GM19463 (cell line): ENCODE measurements at regions not wholly inside any gene's neighbourhood (a gene's known extent, or its start where the extent isn't known, plus 50 kb on each side); places are given as distances from the start of the nearest gene placed in this dataset.

Experiments used
- ATAC-seq: cut with Tn5 transposase; IDR thresholded peaks from one replicate; pipeline ENCODE4 v1.9.1; 2021; ENCODE audit warnings: mild to moderate bottlenecking, moderate library complexity; ENCODE audit not compliant: unreplicated experiment

GRCh38 chr5:97914483-97914882 is 731.4 kb upstream of the RIOK2 start:
- ATAC-seq = no peak

DNA sequence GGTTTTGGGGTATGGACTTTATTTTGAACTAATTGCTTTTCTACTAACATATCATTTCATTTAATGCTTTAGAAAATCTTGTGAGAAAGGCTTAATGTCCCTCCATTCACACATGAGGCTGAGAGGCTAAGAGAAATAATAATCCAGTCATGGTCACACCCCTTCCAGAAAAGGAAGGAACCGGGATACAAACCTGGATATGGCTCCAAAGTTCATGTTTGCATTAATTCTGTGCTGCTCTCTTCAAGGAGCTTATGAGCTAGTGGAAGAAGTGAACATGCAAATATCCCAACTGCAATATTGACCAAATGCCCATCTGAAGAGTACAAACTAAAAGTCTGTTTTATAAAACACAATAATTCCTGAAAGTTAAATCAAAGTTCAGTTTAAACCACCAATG is 732.1 kb upstream of the RIOK2 start:
- ATAC-seq = no peak

DNA sequence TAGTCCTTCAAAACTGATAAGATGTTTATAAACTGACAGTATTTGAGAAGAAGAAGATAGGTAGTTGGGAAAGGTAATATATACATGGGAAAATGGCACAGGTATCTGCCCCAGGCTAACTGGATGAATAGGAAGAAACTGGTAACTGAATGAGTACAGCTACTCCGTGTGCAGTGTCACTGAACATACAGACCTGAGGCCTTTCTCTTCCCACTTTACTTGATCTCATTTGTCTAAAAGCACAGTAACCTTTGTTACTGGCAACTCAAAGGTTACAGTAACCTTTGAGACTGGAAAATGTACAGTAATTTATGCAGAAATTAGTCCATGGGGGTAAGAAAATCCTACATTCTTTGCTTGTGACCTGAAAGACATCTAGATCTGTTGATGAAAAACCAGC is 735.0 kb upstream of the RIOK2 start:
- no peak for ATAC-seq

DNA sequence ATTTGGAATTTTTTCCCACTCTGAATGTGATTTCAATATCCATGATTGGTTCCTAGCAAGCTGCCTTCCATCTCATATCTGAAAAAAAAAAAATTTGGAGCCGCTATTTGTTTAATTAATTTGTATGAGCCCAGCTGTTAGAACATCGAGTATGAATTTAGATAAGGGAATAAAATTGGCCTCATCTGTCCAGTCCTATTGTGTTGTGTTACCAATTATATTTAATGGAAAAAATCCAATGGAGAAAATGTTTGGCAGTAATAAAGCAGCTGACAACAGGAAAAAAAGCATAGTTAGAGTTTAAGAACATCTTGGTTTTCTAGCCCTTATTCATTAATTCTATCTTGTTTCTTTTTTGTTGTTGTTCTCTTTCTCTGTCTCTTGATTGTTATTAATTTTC is 735.6 kb upstream of the RIOK2 start:
- no peak for ATAC-seq

GRCh38 chr5:97919719-97920118 is 736.7 kb upstream of the RIOK2 start:
- no peak for ATAC-seq

- no peak for ATAC-seq
Measured at GRCh38 chr5:97922776-97923175, 739.7 kb upstream of the RIOK2 start.

- ATAC-seq = peak; percentile 71
Measured at GRCh38 chr5:97923496-97923895, 740.4 kb upstream of the RIOK2 start.

DNA sequence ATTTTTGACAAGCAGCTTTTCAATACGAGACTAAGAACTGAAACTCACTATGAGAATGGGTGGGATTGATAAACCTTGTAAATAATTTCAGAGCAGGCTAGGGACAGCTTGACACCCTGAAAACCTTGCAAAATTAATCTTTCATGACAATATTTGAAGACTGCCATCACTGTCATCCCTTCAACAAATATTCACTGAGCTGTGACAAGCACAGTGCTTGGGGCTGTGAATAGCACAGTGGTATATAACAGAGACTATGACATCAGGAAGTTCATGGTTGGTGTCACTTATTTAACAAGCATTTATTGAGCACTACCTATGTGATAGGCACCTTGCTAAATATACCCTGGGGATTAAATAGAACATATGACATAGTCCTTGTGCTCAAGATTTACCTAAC is 741.0 kb upstream of the RIOK2 start:
- peak; percentile 74 for ATAC-seq

DNA sequence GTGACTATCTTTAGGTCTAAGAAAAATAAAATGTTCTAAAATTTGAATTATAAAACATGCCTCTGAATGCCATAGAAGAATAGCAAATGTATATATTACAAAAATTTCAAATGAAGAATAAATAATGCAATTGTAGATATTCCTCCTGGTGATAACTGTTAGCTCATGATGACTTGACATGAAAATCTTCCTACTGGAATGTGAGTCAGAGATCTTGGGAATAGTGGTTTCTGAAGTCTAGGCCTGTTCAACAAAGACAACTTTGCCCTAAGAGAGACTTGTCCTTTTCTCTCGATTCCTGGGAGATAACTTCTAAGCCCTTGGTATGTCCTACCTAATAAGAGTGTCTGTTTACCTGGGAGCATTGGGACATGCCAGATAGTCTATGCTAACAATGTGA is 746.3 kb upstream of the RIOK2 start:
- no peak for ATAC-seq

DNA sequence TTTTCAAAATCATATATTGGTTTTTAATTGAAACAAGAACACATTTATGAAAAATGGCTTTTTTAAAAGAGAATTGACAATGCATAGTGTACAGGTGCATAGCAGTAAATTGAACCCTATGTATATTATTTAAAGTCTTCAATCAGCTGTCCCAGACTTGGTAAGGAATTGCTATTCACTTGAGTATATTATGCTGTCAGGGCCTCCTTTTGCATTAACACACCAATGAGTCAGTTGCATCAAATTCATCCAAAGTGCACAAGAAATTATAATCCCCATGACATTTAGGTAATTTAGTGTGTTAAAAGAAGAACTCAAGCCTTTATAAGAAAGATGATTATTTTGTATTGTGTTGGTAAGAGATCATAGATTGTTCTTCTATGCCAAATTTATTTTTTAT is 748.8 kb upstream of the RIOK2 start:
- no peak for ATAC-seq

DNA sequence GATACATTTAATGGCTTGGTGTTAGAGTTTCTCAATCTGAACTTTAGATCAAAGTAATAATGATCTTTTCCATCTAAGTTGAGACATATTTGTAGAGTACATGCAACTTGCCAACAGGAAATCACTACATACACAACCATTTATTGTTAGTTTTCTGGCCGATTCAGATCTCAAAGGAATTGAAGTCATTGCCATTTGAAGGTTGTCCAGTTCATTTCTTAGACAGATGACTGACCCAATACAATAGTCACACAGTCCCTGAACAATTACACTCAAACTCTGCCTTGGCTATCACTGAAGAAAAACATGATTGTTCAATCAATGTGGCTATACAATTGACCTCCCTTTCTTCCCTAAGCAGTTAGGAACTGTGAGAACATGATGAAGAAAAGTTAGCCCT is 753.2 kb upstream of the RIOK2 start:
- ATAC-seq = no peak

DNA sequence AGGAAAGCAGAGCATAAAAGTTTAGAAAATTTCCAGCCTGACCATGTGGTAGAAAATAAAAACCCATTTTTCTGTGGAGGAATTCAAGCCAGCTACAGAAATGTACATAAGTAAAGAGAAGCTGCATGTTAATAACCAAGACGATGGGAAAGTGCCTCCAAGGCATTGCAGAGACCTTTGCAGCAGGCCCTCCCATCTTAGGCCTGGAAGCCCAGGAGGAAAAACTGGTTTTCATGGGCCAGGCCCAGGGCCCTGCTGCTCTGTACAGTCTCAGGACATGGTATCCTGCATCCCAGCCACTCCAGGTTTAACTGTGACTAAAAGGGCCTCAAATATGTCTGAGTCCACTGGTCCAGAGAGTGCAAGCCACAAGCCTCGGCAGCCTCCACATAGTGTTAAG is 754.8 kb upstream of the RIOK2 start:
- ATAC-seq = no peak

- no peak for ATAC-seq
Measured at GRCh38 chr5:97943036-97943435, 760.0 kb upstream of the RIOK2 start.

GRCh38 chr5:97951139-97951538 is 768.1 kb upstream of the RIOK2 start:
- no peak for ATAC-seq

GRCh38 chr5:97955450-97955849 is 772.4 kb upstream of the RIOK2 start:
- no peak for ATAC-seq

DNA sequence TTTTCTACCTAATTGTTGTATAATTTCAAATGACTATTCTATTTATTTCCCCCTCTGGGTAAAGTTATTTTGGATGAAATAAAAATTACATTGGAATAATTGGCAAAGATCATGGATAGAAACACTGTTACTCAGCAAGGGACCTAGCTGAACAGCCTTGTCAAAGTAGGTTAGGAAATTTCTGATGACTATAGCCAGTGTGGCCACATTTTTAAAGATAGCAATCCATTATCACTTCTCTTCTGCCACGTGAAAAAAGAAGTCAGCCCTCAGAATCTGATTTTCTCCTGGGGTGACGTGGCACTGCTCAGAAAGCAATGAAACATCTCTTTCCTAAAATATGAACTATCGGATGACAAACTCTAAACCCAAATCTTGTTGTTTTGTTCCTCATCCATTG is 784.2 kb upstream of the RIOK2 start:
- no peak for ATAC-seq

DNA sequence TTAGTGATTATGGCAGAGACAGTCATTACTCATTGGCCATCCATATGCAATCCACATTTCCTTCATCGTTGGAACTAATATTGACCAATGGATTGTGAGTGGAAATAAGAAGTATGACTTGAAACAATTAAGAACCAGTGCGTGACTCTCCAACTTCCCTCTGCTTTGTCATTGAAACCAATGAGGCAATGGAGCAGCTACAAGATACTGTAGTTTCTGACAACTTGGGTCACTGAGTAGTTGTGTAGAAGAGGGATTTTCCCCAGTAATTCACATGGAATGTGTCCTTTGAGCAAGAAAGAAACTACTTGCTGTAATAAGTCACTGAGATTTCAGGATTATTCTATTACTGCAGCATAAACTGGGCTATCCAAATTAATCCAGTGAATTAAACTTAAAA is 785.3 kb upstream of the RIOK2 start:
- no peak for ATAC-seq

DNA sequence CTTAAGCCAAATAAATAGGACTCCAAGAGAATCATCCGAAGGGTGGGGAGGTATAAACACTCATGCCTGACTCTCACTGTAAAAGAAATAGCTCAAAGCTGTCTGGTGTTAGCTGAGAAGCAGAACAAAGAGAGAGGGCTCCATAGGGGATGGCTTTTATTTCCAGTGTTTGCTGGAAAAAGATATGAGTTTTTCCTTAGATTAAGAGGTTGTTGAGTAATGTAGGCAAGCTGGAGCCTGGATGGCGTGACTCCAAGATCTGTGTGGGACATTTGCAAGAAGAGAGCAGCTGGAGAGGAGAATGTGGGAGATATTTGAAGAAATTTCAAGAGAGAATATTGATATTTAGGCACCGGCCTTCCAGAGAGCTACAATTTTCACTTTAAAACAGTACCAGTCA is 793.7 kb upstream of the RGMB start:
- no peak for ATAC-seq

GRCh38 chr5:97980291-97980690 is 793.2 kb upstream of the RGMB start:
- no peak for ATAC-seq

- no peak for ATAC-seq
Measured at GRCh38 chr5:97986069-97986468, 787.4 kb upstream of the RGMB start.

- no peak for ATAC-seq
Measured at GRCh38 chr5:97991236-97991635, 782.2 kb upstream of the RGMB start.

DNA sequence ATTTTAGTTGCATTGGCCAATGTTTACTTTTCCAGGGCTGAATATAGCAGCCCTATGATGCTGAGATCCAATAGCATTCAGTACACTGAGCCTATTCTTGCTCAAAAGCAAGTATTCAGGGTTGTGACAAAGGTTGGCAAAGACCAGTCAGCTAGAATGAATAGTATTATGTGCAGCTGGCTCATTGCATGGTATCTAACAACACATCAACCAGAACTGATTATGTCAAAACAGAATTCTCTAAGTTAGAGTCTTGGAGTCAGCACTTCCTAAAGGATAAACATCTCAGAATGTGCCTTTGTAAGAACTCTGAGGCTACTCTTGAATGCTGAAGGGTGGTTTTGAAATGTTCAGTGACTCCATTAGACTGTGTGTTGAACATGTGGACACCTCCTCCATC is 774.5 kb upstream of the RGMB start:
- ATAC-seq = no peak

DNA sequence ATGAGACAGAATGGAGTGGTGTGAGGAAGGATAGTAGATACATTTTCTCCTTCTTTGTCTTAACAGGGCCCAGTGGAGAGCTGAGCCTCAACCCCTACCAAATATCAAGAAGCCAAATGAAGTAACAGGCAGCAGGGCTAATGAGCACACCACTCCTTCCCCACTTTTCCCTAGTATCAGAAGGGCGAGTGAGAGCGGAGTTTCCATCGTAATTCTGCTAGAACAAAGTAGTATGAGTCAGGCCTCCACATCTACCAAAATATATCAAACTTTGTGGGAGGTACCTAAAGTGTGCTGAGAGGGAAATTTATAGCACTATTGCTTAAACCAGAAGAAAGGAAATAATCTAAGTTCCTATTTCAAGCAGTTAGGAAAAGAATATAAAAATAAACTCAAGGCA is 769.0 kb upstream of the RGMB start:
- no peak for ATAC-seq

- no peak for ATAC-seq
Measured at GRCh38 chr5:98016771-98017170, 756.7 kb upstream of the RGMB start.
